Calu3 (cell line): ENCODE measurements at regions not wholly inside any gene's neighbourhood (a gene's known extent, or its start where the extent isn't known, plus 50 kb on each side); places are given as distances from the start of the nearest gene placed in this dataset.

Experiments used
- BruUV-seq: library from RNA; stranded (reverse); fragments of 400-500 nt; replicated peaks from 2 replicates; lab custom pipeline; 2021; lab: Mats Ljungman, UMichigan
- CTCF ChIA-PET: fragments of 300-600 bp; sonication (Branson Sonifier 250); formaldehyde crosslinking; loops from one replicate; lab custom pipeline; 2022; ENCODE audit warnings: antibody characterized with exemption; lab: Charles Lee
- DNase-seq: peaks from one replicate; pipeline ENCODE4 v3.0.0; 2022
- H3K27ac Mint-ChIP-seq: one replicate; pipeline ENCODE4 v1.8.0; 2022; ENCODE audit warnings: mixed read lengths; ENCODE audit not compliant: unreplicated experiment
- H3K27me3 Mint-ChIP-seq: one replicate; pipeline ENCODE4 v1.8.0; 2022; ENCODE audit warnings: mixed read lengths; ENCODE audit not compliant: unreplicated experiment
- H3K36me3 Mint-ChIP-seq: one replicate; pipeline ENCODE4 v1.8.0; 2022; ENCODE audit warnings: mild to moderate bottlenecking, moderate library complexity, mixed read lengths; ENCODE audit not compliant: insufficient read depth, unreplicated experiment
- H3K4me1 Mint-ChIP-seq: one replicate; pipeline ENCODE4 v1.8.0; 2022; ENCODE audit warnings: mild to moderate bottlenecking, low read depth, mixed read lengths; ENCODE audit not compliant: unreplicated experiment
- H3K4me3 Mint-ChIP-seq: one replicate; pipeline ENCODE4 v1.8.0; 2022; ENCODE audit warnings: mild to moderate bottlenecking, low read depth, moderate library complexity, mixed read lengths; ENCODE audit not compliant: unreplicated experiment
- H3K9me3 Mint-ChIP-seq: one replicate; pipeline ENCODE4 v1.8.0; 2022; ENCODE audit warnings: low read depth, mixed read lengths; ENCODE audit not compliant: unreplicated experiment
- CTCF ChIP-seq: fragments of 200-600 bp; IDR thresholded peaks from one replicate; pipeline ENCODE4 v1.8.0; 2022; ENCODE audit warnings: antibody characterized with exemption; ENCODE audit not compliant: unreplicated experiment
- intact Hi-C: fragments of 100-400 bp; cut with micrococcal nuclease; formaldehyde crosslinking; loops from one replicate; pipeline ENCODE4 v1.10.0; 2022; ENCODE audit not compliant: unreplicated experiment

GRCh38 chr1:238029126-238029525 is 138.4 kb upstream of the ZP4 start:
- CTCF ChIA-PET = no interaction called here
- no peak for DNase-seq
- H3K27ac Mint-ChIP-seq = no peak overlapping the region
- intact Hi-C loops = no loop called here
- H3K36me3 Mint-ChIP-seq = no peaks in the 10 kb centered on the region
- peaks cover 4% of the 10 kb centered on the region for H3K9me3 Mint-ChIP-seq
- no peaks in the 10 kb centered on the region for H3K27me3 Mint-ChIP-seq
- no TSS peak for BruUV-seq
- H3K4me3 Mint-ChIP-seq = no peak overlapping the region
- H3K4me1 Mint-ChIP-seq = no peaks in the 10 kb centered on the region
- no peak for TF ChIP-seq CTCF

- no peak for DNase-seq
- no peaks in the 10 kb centered on the region for H3K36me3 Mint-ChIP-seq
- no peak overlapping the region for H3K4me3 Mint-ChIP-seq
- H3K4me1 Mint-ChIP-seq = no peaks in the 10 kb centered on the region
- TF ChIP-seq CTCF = no peak
- H3K9me3 Mint-ChIP-seq = peaks cover 4% of the 10 kb centered on the region
- no peaks in the 10 kb centered on the region for H3K27me3 Mint-ChIP-seq
- no peak overlapping the region for H3K27ac Mint-ChIP-seq
- CTCF ChIA-PET = no interaction called here
- intact Hi-C loops = no loop called here
- no TSS peak for BruUV-seq
Measured at GRCh38 chr1:238027366-238027765, 136.6 kb upstream of the ZP4 start.

GRCh38 chr1:238023137-238023536 is 132.4 kb upstream of the ZP4 start:
- no peak overlapping the region for H3K27ac Mint-ChIP-seq
- no TSS peak for BruUV-seq
- no peaks in the 10 kb centered on the region for H3K4me1 Mint-ChIP-seq
- H3K9me3 Mint-ChIP-seq = no peaks in the 10 kb centered on the region
- H3K36me3 Mint-ChIP-seq = no peaks in the 10 kb centered on the region
- CTCF ChIA-PET = no interaction called here
- intact Hi-C loops = no loop called here
- TF ChIP-seq CTCF = no peak
- no peaks in the 10 kb centered on the region for H3K27me3 Mint-ChIP-seq
- DNase-seq = no peak
- no peak overlapping the region for H3K4me3 Mint-ChIP-seq

- Mint-ChIP-seq H3K27ac (no peak overlapping the region), H3K4me3 (no peak overlapping the region), H3K4me1 (no peaks in the 10 kb centered on the region), H3K9me3 (peaks cover 7% of the 10 kb centered on the region), H3K36me3 (no peaks in the 10 kb centered on the region), H3K27me3 (no peaks in the 10 kb centered on the region)
- no peak for DNase-seq
- TF ChIP-seq CTCF = no peak
- intact Hi-C loops = no loop called here
- CTCF ChIA-PET = no interaction called here
- BruUV-seq = no TSS peak
Measured at GRCh38 chr1:238018214-238018613, 127.5 kb upstream of the ZP4 start.
